ENCODE measurements at regions not wholly inside any gene's neighbourhood (a gene's known extent, or its start where the extent isn't known, plus 50 kb on each side); places are given as distances from the start of the nearest gene placed in this dataset.
"Not testable (repeated sequence)": the region's sequence is repeated elsewhere in the genome, so short reads cannot be mapped to it uniquely, and the experiment has no call there.

- H3K4me1 ChIP-seq (ENCODE audit: control insufficient read depth, insufficient read depth, low read length, poor library complexity, severe bottlenecking): no peaks in the 10 kb centered on the region
- DNase-seq: no peak
- Mint-ChIP-seq H3K36me3 (no peaks in the 10 kb centered on the region), H3K4me3 (no peak overlapping the region), H3K9me3 (peaks cover 0 to 10% (median 3%) of the 10 kb centered on the region in 7 donors), H3K27ac (no peak overlapping the region), H3K4me1 (peaks cover 0 to 12% (median 7%) of the 10 kb centered on the region in 4 donors), H3K27me3 (no peaks in the 10 kb centered on the region)
- no peak overlapping the region for H3K4me3 ChIP-seq (ENCODE audit: low read depth, low read length)
- H3K9me3 ChIP-seq (ENCODE audit: control insufficient read depth in 2 of 2, low read length in 2 of 2): no peaks in the 10 kb centered on the region
- H3K27me3 ChIP-seq (ENCODE audit: control insufficient read depth, insufficient read depth, low read length): no peaks in the 10 kb centered on the region
- no peaks in the 10 kb centered on the region for H3K36me3 ChIP-seq (ENCODE audit: control insufficient read depth, insufficient read depth, low read length)
- no peak for ATAC-seq (ENCODE audit: low read depth in 2 of 2)
- no peak overlapping the region for H3K27ac ChIP-seq (ENCODE audit: insufficient read depth, low read length, poor library complexity, severe bottlenecking)
Measured at GRCh38 chr3:101970905-101971304, 121.6 kb downstream of the NFKBIZ start.

DNA sequence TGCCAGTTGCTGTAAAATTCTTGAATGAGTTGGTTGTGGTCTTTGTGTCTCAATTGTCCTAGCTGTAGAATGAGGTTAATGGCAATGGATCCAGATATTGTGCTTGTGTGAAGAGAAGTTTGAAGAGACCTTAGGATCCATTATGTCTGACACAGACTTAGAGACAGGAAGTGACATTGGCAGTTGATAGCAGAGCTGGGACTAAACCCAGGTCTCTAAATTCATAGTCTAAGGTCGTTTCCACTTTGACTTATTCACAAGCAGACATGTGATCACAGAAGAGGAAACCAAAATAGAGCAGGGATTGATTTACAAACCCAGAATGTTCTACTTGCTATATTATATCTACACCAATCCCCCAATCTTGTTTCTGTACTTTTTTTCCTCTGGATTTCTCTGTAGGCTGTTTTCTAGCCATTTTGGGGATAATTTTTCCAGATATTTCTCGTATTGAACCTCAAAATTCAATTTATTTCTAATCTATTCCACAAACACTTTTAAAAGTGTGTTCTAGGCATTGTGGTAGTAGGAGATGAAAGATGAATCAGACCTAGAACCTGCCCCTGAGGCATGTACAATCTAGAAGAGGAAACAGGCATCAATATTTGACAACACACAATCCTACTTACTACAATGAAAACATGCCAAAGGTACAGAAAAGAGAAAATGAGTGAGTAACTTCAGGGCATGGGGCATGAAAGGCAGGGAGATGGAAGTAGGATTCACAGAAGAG lies 123.3 kb downstream of the NFKBIZ start:
- Mint-ChIP-seq H3K27me3 (no peaks in the 10 kb centered on the region), H3K9me3 (peaks cover 0 to 10% (median 3%) of the 10 kb centered on the region in 7 donors), H3K36me3 (no peaks in the 10 kb centered on the region), H3K4me3 (no peak overlapping the region), H3K27ac (no peak overlapping the region), H3K4me1 (peaks cover 0 to 12% (median 6%) of the 10 kb centered on the region in 4 donors)
- no peaks in the 10 kb centered on the region for H3K36me3 ChIP-seq (ENCODE audit: control insufficient read depth, insufficient read depth, low read length)
- H3K4me1 ChIP-seq (ENCODE audit: control insufficient read depth, insufficient read depth, low read length, poor library complexity, severe bottlenecking): no peaks in the 10 kb centered on the region
- no peaks in the 10 kb centered on the region for H3K27me3 ChIP-seq (ENCODE audit: control insufficient read depth, insufficient read depth, low read length)
- H3K4me3 ChIP-seq (ENCODE audit: low read depth, low read length): no peak overlapping the region
- H3K27ac ChIP-seq (ENCODE audit: insufficient read depth, low read length, poor library complexity, severe bottlenecking): no peak overlapping the region
- peak; percentile 47 to 78 for ATAC-seq (ENCODE audit: low read depth in 2 of 2)
- peak in 1 of 3 donors; percentile 38 for DNase-seq
- no peaks in the 10 kb centered on the region for H3K9me3 ChIP-seq (ENCODE audit: control insufficient read depth in 2 of 2, low read length in 2 of 2)

DNA sequence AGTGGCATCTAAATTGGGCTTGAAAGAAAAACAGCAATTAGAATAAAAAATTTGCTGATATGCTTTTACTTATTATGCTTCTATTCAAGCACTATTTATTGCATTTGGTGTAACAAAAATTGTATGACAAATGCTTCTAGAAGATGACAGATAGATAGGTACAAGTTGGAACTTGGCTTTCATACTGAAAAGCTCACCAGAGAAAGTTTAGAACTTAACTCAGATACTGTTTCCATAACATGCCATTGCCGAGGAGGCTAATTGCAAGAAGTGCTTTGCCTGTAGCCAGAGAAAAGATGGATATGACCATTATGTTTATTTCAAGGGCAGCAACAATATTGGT lies 123.8 kb downstream of the NFKBIZ start:
- no peak for DNase-seq
- H3K9me3 Mint-ChIP-seq: peaks cover 0 to 10% (median 3%) of the 10 kb centered on the region in 7 donors
- no peaks in the 10 kb centered on the region for H3K36me3 ChIP-seq (ENCODE audit: control insufficient read depth, insufficient read depth, low read length)
- H3K4me1 ChIP-seq (ENCODE audit: control insufficient read depth, insufficient read depth, low read length, poor library complexity, severe bottlenecking): no peaks in the 10 kb centered on the region
- H3K27me3 Mint-ChIP-seq: peaks cover 2% of the 10 kb centered on the region
- H3K9me3 ChIP-seq (ENCODE audit: control insufficient read depth in 2 of 2, low read length in 2 of 2): no peaks in the 10 kb centered on the region
- peaks cover 0 to 12% (median 6%) of the 10 kb centered on the region in 4 donors for H3K4me1 Mint-ChIP-seq
- H3K4me3 ChIP-seq (ENCODE audit: low read depth, low read length): no peak overlapping the region
- H3K27me3 ChIP-seq (ENCODE audit: control insufficient read depth, insufficient read depth, low read length): no peaks in the 10 kb centered on the region
- no peaks in the 10 kb centered on the region for H3K36me3 Mint-ChIP-seq
- no peak overlapping the region for H3K4me3 Mint-ChIP-seq
- no peak overlapping the region for H3K27ac Mint-ChIP-seq
- no peak for ATAC-seq (ENCODE audit: low read depth in 2 of 2)
- no peak overlapping the region for H3K27ac ChIP-seq (ENCODE audit: insufficient read depth, low read length, poor library complexity, severe bottlenecking)

GRCh38 chr3:101975415-101975814 lies 126.1 kb downstream of the NFKBIZ start:
- not testable (repeated sequence) for H3K9me3 ChIP-seq (ENCODE audit: control insufficient read depth in 2 of 2, low read length in 2 of 2); H3K9me3 Mint-ChIP-seq; H3K27ac Mint-ChIP-seq; H3K4me3 Mint-ChIP-seq; H3K27me3 ChIP-seq (ENCODE audit: control insufficient read depth, insufficient read depth, low read length); H3K4me1 ChIP-seq (ENCODE audit: control insufficient read depth, insufficient read depth, low read length, poor library complexity, severe bottlenecking); H3K36me3 ChIP-seq (ENCODE audit: control insufficient read depth, insufficient read depth, low read length); H3K27ac ChIP-seq (ENCODE audit: insufficient read depth, low read length, poor library complexity, severe bottlenecking); H3K36me3 Mint-ChIP-seq; ATAC-seq (ENCODE audit: low read depth in 2 of 2); H3K4me3 ChIP-seq (ENCODE audit: low read depth, low read length); DNase-seq
- Mint-ChIP-seq H3K4me1 (peaks cover 0 to 21% (median 6%) of the 10 kb centered on the region in 4 donors), H3K27me3 (peaks cover 12% of the 10 kb centered on the region)

DNA sequence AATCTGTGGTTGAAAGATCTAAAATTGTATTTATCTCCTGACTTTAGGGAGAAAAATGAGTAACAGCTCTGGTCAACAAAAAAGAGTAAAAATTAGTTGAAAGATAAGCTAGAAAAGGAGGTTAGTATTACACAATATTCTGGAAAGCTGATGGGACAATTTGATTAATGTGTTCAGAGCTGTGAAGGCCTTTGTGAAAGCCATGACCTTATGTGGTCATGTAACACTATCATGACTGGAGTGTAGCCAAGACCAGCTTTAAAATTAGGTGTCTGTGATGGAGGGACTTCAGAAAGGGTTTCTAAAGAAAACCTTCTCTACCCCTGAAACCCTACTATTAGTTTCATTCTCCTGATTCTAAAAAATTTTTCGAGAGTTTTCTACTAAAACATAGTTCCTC lies 127.2 kb downstream of the NFKBIZ start:
- H3K27me3 Mint-ChIP-seq: peaks cover 14% of the 10 kb centered on the region
- no peaks in the 10 kb centered on the region for H3K36me3 Mint-ChIP-seq
- no peak overlapping the region for H3K4me3 Mint-ChIP-seq
- Histone ChIP-seq H3K27ac (ENCODE audit: insufficient read depth, low read length, poor library complexity, severe bottlenecking) (no peak overlapping the region), H3K4me1 (ENCODE audit: control insufficient read depth, insufficient read depth, low read length, poor library complexity, severe bottlenecking) (no peaks in the 10 kb centered on the region), H3K27me3 (ENCODE audit: control insufficient read depth, insufficient read depth, low read length) (no peaks in the 10 kb centered on the region), H3K9me3 (ENCODE audit: control insufficient read depth in 2 of 2, low read length in 2 of 2) (no peaks in the 10 kb centered on the region), H3K4me3 (ENCODE audit: low read depth, low read length) (no peak overlapping the region), H3K36me3 (ENCODE audit: control insufficient read depth, insufficient read depth, low read length) (no peaks in the 10 kb centered on the region)
- no peak overlapping the region for H3K27ac Mint-ChIP-seq
- H3K9me3 Mint-ChIP-seq: peaks cover 0 to 7% (median 0%) of the 10 kb centered on the region in 7 donors
- ATAC-seq (ENCODE audit: low read depth in 2 of 2) (no peak), DNase-seq (no peak)
- H3K4me1 Mint-ChIP-seq: peaks cover 0 to 21% (median 6%) of the 10 kb centered on the region in 4 donors

DNA sequence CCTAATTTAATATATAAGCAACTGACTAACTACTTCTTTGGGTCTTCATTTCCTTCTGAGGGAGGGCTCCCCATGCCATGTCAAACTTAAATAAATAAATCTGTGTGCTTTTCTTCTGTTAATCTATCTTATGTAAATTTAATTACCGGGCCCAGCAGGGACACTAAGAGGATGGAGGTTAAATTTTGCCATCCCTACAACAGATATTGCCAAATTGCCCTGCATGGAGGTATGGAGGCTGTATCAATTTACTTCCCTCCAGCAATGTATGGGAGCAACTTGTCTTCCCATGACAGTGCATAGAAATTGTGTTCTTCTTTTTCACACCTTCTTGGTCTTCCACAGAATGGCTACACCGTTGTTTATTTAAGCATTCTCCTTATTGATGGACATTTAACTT lies 129.0 kb downstream of the NFKBIZ start:
- Mint-ChIP-seq H3K9me3 (peaks cover 0 to 4% (median 0%) of the 10 kb centered on the region in 7 donors), H3K27ac (peak overlapping the region in 2 of 3 donors; percentile 42 to 43), H3K4me3 (no peak overlapping the region), H3K36me3 (no peaks in the 10 kb centered on the region), H3K4me1 (peaks cover 0 to 13% (median 0%) of the 10 kb centered on the region in 4 donors), H3K27me3 (peaks cover 23% of the 10 kb centered on the region)
- Histone ChIP-seq H3K36me3 (ENCODE audit: control insufficient read depth, insufficient read depth, low read length) (no peaks in the 10 kb centered on the region), H3K4me3 (ENCODE audit: low read depth, low read length) (no peak overlapping the region), H3K27ac (ENCODE audit: insufficient read depth, low read length, poor library complexity, severe bottlenecking) (no peak overlapping the region), H3K4me1 (ENCODE audit: control insufficient read depth, insufficient read depth, low read length, poor library complexity, severe bottlenecking) (no peaks in the 10 kb centered on the region), H3K27me3 (ENCODE audit: control insufficient read depth, insufficient read depth, low read length) (no peaks in the 10 kb centered on the region), H3K9me3 (ENCODE audit: control insufficient read depth in 2 of 2, low read length in 2 of 2) (no peaks in the 10 kb centered on the region)
- DNase-seq (no peak), ATAC-seq (ENCODE audit: low read depth in 2 of 2) (no peak)

DNA sequence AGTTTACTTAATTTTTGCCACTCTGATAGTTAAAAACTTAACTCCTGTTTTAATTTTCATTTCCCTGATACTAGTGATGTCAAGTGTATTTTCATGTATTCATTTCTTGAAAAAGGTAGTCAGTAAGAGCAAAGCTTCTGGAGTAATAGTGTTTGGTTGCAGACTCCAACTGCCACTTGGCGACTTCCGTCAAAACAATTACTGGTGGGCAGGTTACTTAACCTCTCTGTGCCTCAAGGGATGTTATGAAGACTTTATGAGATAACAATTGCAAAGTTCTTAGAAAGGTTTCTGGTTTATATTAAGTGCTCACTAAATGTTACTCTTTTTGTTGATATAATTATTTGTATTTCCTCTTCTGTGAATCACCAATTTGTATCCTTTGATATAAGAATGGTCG lies 129.7 kb downstream of the NFKBIZ start:
- H3K27me3 Mint-ChIP-seq: peaks cover 23% of the 10 kb centered on the region
- H3K4me1 Mint-ChIP-seq: peaks cover 0 to 13% (median 0%) of the 10 kb centered on the region in 4 donors
- Histone ChIP-seq H3K4me3 (ENCODE audit: low read depth, low read length) (no peak overlapping the region), H3K4me1 (ENCODE audit: control insufficient read depth, insufficient read depth, low read length, poor library complexity, severe bottlenecking) (no peaks in the 10 kb centered on the region), H3K27me3 (ENCODE audit: control insufficient read depth, insufficient read depth, low read length) (no peaks in the 10 kb centered on the region), H3K36me3 (ENCODE audit: control insufficient read depth, insufficient read depth, low read length) (no peaks in the 10 kb centered on the region), H3K9me3 (ENCODE audit: control insufficient read depth in 2 of 2, low read length in 2 of 2) (no peaks in the 10 kb centered on the region), H3K27ac (ENCODE audit: insufficient read depth, low read length, poor library complexity, severe bottlenecking) (no peak overlapping the region)
- DNase-seq (peak in 1 of 3 donors; percentile 50), ATAC-seq (ENCODE audit: low read depth in 2 of 2) (peak in 1 of 2 donors; percentile 85)
- peaks cover 0 to 4% (median 0%) of the 10 kb centered on the region in 7 donors for H3K9me3 Mint-ChIP-seq
- H3K36me3 Mint-ChIP-seq: no peaks in the 10 kb centered on the region
- H3K4me3 Mint-ChIP-seq: peak overlapping the region in 1 of 4 donors; percentile 30
- H3K27ac Mint-ChIP-seq: peak overlapping the region in 1 of 3 donors; percentile 5

GRCh38 chr3:101984356-101984755 lies 135.0 kb downstream of the NFKBIZ start:
- H3K4me3 ChIP-seq (ENCODE audit: low read depth, low read length): no peak overlapping the region
- ATAC-seq (ENCODE audit: low read depth in 2 of 2) (no peak), DNase-seq (no peak)
- Mint-ChIP-seq H3K36me3 (no peaks in the 10 kb centered on the region), H3K27ac (no peak overlapping the region), H3K4me1 (peaks cover 2 to 21% (median 13%) of the 10 kb centered on the region in 4 donors), H3K4me3 (no peak overlapping the region), H3K9me3 (peaks cover 0 to 7% (median 0%) of the 10 kb centered on the region in 7 donors), H3K27me3 (peaks cover 13% of the 10 kb centered on the region)
- no peaks in the 10 kb centered on the region for H3K9me3 ChIP-seq (ENCODE audit: control insufficient read depth in 2 of 2, low read length in 2 of 2)
- no peaks in the 10 kb centered on the region for H3K27me3 ChIP-seq (ENCODE audit: control insufficient read depth, insufficient read depth, low read length)
- no peaks in the 10 kb centered on the region for H3K36me3 ChIP-seq (ENCODE audit: control insufficient read depth, insufficient read depth, low read length)
- H3K4me1 ChIP-seq (ENCODE audit: control insufficient read depth, insufficient read depth, low read length, poor library complexity, severe bottlenecking): peaks cover 5% of the 10 kb centered on the region
- H3K27ac ChIP-seq (ENCODE audit: insufficient read depth, low read length, poor library complexity, severe bottlenecking): no peak overlapping the region
